ENCODE measurements at regions not wholly inside any gene's neighbourhood (a gene's known extent, or its start where the extent isn't known, plus 50 kb on each side); places are given as distances from the start of the nearest gene placed in this dataset.

DNA sequence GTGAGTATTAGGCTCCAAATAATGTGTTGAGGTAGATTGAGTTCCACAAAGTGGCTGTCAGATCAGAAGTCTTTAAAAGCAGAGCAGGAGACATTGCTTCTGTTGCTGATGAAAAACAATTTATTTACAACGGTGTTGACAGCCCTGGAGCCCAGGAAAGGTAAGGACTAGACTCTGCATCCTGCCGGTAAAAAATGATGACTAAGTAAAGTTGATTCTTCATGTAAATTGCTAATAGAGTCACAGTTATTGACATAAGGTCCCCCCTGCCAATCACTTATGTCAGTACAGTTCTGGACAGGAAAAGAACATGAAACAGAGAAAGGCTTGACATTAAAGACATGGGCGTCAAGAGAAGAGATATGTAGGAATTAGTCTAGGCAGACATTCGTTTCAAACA lies 552.5 kb downstream of the HTR1A start:
- TF ChIP-seq EP300 (conservative IDR thresholded peaks at IDR 0.05; ENCODE audit: poor library complexity, severe bottlenecking) (no peak), POLR2AphosphoS5 (IDR thresholded peaks at IDR 0.05) (no peak), EZH2 (IDR thresholded peaks at IDR 0.05; ENCODE audit: borderline replicate concordance, insufficient read depth, low read length, poor library complexity, severe bottlenecking) (no peak), MXI1 (conservative IDR thresholded peaks at IDR 0.05; ENCODE audit: poor library complexity, severe bottlenecking) (no peak), RAD21 (conservative IDR thresholded peaks at IDR 0.05) (no peak), TAF1 (IDR thresholded peaks at IDR 0.05; ENCODE audit: low read depth) (no peak)
- TF ChIP-seq, protein P1, sequence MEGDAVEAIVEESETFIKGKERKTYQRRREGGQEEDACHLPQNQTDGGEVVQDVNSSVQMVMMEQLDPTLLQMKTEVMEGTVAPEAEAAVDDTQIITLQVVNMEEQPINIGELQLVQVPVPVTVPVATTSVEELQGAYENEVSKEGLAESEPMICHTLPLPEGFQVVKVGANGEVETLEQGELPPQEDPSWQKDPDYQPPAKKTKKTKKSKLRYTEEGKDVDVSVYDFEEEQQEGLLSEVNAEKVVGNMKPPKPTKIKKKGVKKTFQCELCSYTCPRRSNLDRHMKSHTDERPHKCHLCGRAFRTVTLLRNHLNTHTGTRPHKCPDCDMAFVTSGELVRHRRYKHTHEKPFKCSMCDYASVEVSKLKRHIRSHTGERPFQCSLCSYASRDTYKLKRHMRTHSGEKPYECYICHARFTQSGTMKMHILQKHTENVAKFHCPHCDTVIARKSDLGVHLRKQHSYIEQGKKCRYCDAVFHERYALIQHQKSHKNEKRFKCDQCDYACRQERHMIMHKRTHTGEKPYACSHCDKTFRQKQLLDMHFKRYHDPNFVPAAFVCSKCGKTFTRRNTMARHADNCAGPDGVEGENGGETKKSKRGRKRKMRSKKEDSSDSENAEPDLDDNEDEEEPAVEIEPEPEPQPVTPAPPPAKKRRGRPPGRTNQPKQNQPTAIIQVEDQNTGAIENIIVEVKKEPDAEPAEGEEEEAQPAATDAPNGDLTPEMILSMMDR (IDR thresholded peaks at IDR 0.05; ENCODE audit: poor library complexity, severe bottlenecking) = no peak
- TF ChIP-seq, protein P2, sequence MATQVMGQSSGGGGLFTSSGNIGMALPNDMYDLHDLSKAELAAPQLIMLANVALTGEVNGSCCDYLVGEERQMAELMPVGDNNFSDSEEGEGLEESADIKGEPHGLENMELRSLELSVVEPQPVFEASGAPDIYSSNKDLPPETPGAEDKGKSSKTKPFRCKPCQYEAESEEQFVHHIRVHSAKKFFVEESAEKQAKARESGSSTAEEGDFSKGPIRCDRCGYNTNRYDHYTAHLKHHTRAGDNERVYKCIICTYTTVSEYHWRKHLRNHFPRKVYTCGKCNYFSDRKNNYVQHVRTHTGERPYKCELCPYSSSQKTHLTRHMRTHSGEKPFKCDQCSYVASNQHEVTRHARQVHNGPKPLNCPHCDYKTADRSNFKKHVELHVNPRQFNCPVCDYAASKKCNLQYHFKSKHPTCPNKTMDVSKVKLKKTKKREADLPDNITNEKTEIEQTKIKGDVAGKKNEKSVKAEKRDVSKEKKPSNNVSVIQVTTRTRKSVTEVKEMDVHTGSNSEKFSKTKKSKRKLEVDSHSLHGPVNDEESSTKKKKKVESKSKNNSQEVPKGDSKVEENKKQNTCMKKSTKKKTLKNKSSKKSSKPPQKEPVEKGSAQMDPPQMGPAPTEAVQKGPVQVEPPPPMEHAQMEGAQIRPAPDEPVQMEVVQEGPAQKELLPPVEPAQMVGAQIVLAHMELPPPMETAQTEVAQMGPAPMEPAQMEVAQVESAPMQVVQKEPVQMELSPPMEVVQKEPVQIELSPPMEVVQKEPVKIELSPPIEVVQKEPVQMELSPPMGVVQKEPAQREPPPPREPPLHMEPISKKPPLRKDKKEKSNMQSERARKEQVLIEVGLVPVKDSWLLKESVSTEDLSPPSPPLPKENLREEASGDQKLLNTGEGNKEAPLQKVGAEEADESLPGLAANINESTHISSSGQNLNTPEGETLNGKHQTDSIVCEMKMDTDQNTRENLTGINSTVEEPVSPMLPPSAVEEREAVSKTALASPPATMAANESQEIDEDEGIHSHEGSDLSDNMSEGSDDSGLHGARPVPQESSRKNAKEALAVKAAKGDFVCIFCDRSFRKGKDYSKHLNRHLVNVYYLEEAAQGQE (IDR thresholded peaks at IDR 0.05; ENCODE audit: borderline replicate concordance) = no peak
